UCSD-AML1 (cell line): ENCODE measurements at regions not wholly inside any gene's neighbourhood (a gene's known extent, or its start where the extent isn't known, plus 50 kb on each side); places are given as distances from the start of the nearest gene placed in this dataset.

ENCODE experiments used
- DNase-seq: peaks from one replicate; lab custom pipeline; 2025; ENCODE audit not compliant: unreplicated experiment; lab: John Stamatoyannopoulos, UW

DNA sequence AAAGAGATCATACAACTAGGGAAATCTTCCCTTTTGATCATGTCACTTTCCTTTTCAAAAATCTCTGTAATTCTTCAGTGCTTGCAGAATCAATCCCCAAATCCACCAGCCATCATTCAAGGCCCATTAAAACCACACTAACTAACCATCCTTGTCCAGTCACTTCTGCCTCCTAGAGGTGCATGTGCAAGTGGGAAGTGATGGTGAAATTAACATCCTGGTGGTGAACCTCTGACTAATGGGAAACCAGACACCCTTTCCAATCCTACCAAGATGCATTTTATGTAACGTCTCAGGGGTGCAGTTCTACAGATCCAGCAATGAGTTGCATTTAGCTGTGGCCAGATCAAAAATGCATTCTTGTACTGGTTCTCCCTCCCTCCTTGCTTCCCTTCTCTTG lies 341.8 kb downstream of the RAPGEF2 start:
- no peak for DNase-seq

DNA sequence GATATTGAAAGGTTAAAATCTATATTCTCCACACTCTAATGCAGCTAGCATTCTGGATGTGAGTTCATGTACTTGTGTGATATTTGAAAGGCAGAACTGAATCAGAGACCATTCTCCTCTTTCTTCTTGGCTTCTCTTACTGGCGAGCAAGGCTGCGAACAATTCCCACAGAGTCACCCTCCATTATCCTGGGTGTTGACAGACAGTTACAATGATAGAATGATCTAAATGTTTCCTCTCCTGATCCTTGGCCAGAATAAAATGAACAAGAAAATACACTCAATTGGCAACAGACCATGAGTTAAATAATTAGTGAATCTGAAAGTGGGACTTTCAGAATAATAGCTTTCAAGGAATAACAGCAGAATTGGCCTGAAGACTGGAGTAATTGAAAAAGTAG lies 342.8 kb downstream of the RAPGEF2 start:
- no peak for DNase-seq

DNA sequence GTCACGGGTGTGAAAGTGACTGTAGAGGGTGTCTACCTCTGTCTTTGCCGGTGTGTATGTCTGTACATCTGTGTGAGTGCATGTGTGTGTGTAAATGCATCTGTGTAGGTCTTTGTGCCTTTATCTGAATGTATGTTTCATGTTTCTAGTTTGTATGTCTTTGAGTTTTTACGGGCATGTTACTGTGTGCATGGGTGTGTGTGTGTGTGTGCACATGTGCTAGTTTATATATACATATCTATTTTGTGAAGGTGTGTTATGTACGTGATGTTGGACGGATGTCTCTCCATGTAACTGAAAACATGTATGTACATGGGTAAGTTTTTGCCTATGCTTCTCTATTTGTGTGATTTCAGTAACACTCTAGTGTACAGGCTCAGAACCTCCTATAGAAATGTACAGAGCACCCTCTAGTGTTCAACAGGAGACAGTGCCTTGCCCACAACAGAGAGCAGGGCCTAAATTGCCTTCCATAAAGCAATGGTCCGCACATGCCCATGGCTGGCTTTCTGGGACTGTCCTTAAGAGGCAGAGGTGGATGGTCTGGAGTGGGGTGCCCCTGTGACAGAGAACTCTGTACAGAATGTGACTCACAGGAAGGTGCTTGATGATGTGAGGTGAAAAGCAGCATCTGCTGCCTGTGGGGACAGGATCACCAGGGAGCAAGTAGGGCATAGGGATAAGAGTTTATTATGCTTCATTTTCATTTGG lies 343.5 kb downstream of the RAPGEF2 start:
- peak; percentile 29 for DNase-seq

DNA sequence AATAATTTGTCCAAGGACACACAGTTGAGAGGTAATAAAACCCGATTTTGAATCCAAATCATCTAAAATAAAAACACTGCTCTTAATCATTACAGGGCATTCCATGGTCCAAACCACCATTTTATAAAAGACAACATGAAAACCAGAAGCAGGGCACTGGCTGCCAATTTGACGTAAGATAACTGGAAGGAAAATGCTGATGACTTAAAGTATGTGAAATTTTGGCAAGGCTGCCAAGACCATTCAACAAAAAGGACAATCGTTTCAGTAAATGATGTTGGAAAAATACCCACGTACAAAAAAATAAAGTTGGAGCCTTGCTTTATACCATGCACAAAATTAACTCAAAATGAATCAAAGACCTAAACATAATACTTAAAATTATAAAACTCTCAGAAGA lies 344.4 kb downstream of the RAPGEF2 start:
- no peak for DNase-seq

DNA sequence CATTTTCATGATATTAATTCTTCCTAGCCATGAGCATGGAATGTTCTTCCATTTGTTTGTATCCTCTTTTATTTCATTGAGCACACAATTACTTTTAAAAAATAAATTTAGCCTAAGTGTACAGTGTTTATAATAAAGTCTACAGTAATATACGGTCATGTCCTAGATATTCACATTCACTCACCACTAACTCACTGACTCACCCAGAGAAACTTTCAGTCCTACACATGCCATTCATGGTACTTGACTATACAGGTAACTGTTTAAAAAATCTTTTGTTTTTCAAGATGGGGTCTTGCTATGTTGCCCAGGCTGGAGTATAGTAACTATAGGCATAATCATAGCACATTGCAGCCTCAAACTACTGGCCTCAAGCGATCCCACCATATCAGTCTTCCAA lies 348.1 kb downstream of the RAPGEF2 start:
- no peak for DNase-seq

DNA sequence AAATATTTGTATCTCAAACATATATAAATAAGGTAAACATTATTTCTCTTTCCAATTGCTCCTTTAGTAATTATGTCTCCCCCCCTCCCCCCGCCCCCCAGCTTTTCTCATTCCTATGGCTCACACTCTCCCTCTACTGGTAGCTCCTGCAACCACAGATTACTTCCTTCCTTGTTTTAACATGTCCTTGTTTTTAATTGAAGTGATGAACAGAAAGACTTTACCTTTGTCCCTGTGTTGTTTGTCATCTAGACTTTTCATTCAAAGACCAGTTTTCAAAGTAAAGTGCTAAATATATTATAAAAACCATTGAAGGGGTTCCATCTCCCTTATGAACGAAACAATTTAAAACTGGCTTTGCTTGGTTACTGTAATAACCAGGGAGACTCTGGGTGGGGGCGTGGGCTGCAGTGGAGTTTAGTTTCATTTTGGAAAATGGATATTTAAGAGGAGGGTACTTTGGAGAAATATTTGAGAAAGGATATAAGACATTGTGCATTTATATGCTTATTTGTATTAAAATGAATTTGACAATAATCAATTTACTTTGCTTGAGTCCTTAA lies 352.9 kb downstream of the RAPGEF2 start:
- DNase-seq = peak; percentile 8

DNA sequence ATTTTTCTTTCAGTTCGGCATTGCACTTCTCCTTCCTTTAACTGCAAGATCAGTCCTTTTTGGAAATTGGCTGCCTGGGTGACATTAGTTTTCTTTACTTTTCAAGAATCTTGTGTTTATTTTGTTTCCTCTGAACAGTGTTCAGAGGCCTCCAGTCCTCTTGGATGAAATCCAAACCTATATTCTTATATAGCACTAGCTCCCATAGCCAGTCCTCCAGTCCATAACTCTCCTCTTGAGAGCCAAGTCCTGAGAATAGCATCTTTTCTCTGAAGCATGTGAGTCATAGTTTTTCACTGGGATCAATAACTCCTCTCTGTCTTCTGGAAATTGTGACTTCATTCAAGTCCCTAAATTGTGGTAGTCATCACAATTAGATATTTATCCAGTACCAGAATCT lies 357.5 kb downstream of the RAPGEF2 start:
- no peak for DNase-seq

DNA sequence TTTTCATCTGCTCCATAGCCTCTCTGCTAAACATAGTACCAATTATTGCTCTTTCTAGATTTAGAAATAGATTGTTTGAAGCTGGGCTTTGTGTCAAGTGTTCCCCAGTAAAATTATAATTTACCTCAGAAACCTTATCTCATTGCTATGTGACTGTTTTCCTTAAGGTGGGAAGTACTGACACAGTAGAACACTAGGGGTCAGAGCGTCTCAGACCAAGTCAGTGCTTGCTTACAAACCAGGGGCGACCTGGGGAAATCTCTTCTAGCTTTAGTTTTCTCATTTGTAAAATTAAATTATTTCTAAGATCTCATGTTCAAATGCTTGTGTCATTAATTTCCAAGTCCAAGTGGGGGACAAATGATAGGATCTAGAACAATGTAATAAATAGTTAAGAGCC lies 360.4 kb downstream of the RAPGEF2 start:
- no peak for DNase-seq

DNA sequence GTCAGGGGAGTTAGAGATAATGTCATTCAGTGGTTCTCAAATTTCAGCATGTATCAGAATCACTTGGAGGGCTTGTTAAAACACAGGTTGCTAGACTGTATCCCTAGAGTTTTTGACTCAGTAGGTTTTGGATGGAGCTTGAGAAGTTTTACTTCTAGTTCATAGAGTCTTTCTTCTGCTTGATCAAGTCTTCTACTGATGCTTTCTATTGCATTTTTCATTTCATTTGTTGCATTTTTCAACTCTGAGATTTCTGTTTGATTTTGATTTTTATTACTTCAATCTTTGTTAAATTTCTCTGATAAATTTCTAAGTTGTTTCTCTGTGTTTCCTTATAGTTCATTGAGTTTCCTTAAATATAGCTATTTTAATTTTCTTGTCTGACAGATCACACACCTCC lies 361.4 kb downstream of the RAPGEF2 start:
- no peak for DNase-seq

DNA sequence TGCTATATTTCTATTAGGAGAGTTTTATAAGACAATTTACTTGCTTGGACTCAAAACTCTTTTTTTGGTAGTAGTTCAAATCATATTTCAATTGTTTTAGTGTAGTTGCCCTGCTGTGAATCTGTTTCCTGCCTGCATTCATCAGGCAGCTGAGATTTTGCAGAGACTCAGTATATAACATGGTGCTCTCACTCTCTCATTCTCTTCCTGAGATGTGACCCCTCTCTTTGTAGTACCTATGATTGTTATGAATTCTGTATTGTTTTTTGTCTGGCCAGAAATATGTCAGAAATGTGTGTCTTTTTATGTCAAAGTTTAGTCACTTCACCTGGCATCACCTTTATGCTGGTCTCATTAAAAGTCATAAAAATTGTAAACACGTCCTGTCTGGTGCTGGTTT lies 374.0 kb downstream of the RAPGEF2 start:
- no peak for DNase-seq

DNA sequence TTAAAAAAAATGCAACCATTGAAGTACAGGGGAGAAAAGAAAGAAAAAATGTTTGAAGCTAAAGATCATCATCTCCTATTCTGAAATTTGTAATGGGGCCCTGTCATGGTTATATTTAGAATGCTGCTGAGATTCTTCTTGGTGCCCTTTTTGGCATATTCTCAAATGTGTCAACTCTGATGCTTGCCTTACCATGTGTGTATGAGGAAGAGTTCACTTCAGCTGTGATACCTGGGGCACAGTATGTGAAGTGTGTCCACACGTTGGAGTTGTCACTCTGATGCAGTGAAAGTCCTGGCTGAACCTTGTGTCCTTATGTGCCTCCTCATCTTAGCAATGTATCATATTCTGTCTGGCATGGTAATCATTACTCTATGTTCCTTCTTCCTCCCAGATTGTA lies 377.9 kb downstream of the RAPGEF2 start:
- no peak for DNase-seq

DNA sequence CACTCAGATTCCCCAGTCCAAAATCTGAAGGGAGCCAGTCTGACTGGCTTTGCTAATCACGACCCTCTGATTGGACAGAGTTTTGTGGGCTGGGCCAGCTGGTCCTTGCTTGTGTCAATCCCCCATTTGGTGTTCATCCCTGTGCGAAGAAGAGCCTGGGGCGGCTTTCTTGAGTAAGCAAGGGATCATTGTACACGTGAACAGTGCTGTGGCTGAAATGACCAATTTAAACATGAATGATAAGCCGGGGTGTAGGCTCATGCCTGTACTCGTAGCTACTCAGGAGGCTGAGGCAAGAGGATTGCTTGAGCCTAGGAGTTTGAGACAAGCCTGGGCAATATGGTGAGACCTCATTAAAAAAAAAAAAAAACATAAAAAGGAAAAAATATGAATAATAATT lies 379.1 kb downstream of the RAPGEF2 start:
- no peak for DNase-seq

DNA sequence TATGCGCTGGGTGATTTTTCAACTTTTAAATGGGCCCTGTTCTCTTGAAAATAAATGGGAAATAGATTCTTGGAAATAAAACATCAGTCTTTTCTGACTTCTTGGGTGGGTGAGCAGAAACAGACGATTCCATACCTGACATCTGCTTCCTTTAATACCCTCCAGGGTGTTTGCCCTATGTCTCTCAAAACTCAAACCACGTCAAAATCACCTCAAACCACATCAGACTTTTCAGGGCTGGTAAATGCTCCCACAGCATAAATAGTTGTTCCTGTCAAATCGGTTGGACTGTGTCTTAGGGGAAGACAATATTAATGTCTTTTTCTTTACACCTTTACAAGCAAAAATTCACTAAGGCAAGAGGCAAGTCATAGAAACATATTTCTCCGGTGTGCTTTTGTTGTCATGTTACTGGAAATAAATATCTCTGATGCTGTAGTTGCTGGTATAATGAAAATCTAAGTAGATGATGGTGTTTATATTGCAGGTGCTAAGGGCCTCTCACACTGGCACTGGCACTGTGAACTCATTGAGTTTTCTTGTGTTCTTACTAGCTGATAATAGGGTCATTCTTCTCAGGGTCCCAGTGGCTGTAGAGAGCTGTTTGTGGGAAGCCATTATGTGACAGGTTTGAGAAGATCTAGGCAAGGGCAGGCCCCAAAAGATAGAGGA lies 380.4 kb downstream of the RAPGEF2 start:
- DNase-seq = no peak

DNA sequence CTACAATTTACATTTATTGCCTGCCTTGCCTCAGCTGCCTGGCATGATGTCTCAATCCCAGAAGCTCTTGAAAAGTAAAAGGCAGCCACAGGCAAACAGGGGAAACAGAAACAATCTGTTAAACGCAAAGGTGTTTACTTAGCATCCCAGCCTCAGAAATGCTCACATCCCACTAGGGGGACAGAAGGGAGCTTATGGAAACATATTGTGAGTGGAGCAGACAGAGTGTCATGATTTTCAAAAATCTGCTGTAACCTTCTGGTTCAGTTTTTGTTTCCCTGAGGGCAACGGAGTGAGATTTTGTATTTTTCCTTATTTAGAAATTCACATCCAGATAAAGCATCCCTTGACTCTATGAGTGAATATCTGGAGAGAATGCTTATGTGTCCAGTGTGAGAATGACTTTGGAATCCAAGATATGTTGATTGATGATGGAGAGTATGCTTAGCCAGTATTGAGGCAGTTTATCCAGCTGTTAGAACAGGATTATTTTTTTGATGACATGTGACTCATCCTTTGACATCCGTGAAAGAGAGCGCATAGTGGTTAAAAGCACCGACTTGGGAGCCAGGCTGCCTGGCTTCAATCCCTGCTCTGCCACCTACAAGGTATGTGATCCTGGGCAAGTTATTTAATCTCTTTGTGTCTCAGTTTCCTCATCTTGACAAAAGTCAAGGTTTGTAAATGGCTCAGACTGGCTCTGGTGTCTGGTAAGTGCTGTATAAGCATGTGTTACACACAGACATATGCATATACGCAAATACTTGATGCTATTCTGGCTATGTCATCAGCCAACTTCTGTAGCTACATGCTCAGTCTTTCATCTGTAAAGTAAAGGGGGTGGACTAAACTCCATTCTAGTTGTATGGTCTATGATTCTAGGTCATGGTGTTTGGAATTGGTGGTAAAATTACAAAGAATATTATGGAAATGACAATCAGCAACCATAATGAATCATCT lies 381.2 kb downstream of the RAPGEF2 start:
- no peak for DNase-seq

DNA sequence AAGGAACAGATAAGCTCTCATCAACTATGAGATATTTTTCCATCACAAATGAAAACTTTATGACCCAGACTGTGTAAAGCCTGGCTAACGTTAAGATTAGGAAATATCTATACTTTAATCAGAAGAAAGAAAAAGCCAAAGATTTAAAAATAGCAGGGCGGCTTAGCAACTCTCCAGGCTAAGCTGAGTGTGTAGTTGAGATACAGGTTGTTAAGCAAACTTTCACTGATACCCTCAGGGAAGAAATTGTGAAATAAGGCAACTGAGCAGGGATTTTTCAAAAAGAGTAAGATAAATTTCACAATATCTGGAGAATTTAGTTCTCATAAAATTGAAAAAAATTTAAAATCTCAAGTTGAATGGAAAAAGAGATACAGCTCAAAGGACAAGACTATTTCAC lies 382.0 kb downstream of the RAPGEF2 start:
- DNase-seq = no peak

DNA sequence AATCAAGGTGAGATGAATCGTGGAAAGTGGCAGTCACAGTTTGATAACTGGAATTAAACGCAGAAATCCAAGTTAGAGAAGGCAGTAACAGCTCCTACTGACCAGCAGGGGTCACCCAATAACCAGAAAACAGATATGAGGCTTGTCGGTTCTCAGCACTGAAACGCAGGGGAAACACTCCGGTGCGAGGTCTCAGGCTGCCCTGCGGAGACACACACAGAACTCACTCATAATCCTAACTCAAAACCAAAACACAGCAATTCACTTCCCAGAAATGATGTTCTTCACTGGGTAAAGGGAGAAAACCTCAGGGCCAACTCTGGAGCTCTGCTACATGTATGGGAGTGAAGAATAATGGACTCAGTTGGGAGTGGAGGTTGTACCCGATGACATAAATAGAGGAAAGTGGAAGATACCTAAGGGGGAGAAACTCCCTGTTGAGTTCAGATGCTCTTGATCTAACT lies 384.4 kb downstream of the RAPGEF2 start:
- peak; percentile 14 for DNase-seq

DNA sequence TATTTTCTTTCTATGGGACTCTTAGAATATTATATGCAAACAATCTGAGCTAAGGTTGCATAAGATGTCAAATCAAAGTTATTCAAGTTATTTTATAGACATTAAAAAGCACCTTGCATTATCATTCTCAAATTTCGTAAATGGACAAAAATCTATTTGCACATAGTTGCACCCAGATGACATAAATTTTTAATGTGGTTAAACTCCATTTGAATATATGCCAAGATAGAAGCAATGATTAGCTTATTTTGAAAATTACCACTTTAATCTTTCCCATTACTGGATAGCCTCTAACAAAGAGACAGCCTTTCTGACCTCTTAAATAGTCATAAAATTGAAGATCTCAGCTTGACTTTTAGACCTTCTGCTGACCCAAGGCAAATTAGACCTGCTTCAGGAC lies 386.8 kb downstream of the RAPGEF2 start:
- no peak for DNase-seq

DNA sequence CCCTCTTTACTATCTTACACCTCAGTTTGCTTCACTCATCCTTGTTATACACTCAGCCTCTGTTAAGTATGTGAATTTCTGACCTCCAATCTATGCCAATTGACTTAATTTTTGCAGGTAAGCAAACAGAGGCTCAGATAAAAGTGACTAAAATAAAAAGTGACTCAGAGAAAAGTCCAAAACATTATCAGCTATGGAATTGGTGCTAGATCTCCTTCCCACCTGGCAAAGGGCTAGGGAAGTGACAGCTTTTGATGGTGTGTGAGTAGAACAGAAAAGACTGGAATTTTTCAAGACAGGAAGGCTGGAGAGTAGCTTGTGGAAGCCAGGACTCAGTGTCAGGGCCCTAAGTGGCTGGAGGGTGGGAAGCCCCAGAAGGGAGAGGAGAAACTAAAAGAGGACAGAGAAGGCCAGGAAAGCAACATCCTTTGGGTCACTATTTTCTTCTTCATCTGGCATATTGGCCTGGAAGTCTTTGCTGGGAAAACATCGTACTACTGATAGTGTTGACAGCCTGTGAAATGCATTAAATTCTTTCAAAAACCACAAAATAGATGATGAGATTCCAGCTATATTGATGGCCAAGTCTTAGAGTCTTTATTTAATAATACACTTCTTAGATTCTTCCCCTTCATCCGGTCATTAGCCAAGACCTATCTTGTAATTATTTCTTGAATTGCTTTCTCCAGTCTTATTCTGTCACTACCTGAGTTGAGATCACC lies 392.8 kb downstream of the RAPGEF2 start:
- DNase-seq = no peak

DNA sequence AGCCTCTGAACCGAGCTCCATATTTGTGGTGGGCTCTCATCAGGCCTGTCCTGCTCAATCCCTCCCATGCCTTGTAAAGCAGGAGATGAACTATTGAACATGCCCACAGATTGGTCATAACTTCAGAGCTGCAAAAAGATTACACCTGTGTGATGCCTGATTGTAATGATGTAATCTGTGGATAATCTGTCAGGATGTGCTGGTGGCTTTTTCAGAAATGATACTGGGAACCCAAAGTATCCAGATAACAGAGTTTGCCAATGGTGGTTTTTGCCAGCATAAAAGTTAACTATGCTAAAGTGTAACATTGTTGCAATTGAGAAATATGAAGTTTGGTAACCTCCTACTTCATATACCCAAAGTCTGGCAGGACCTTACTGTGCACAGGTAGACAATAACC lies 393.4 kb downstream of the RAPGEF2 start:
- no peak for DNase-seq

DNA sequence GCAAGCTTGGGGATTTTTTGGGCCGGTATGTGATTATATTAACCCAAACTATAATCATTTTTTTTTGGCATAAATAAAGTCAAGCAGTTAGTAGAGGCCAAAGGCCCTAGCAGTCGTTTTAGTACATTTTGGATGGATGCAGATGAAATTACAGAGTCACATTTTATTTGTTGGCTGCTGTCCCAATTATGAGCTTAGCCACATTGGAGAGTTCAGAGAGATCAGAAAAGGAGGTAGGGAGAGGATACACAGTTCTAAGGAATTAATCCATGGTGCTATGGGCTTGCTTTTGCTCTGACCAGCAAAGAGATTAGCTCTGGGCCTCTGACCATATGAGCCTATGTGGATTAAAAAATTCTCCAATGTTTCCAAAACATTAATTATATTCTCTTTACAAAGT lies 395.1 kb downstream of the RAPGEF2 start:
- no peak for DNase-seq
